Coronary artery (tissue), 2 donors: ENCODE measurements at regions not wholly inside any gene's neighbourhood (a gene's known extent, or its start where the extent isn't known, plus 50 kb on each side); places are given as distances from the start of the nearest gene placed in this dataset.

Experiments
- DNase-seq: peaks from one replicate; pipeline ENCODE4 v3.0.0-alpha.2; 2017; ENCODE audit warnings: low spot score
- H3K27ac ChIP-seq, 2 donors: fragments of 200-600 bp; sonication (generic); one replicate each; pipeline ENCODE4 v1.5.1; 2016 to 2019
- H3K4me3 ChIP-seq: fragments of 200-600 bp; sonication (generic); 2 replicates; pipeline ENCODE4 v1.5.1; 2016; ENCODE audit warnings: mild to moderate bottlenecking, moderate library complexity
- TF ChIP-seq, protein P1 (sequence below): fragments of 200-600 bp; sonication (generic); IDR thresholded peaks from one replicate; pipeline ENCODE4 v1.5.1; 2019; ENCODE audit warnings: antibody characterized with exemption

DNA sequence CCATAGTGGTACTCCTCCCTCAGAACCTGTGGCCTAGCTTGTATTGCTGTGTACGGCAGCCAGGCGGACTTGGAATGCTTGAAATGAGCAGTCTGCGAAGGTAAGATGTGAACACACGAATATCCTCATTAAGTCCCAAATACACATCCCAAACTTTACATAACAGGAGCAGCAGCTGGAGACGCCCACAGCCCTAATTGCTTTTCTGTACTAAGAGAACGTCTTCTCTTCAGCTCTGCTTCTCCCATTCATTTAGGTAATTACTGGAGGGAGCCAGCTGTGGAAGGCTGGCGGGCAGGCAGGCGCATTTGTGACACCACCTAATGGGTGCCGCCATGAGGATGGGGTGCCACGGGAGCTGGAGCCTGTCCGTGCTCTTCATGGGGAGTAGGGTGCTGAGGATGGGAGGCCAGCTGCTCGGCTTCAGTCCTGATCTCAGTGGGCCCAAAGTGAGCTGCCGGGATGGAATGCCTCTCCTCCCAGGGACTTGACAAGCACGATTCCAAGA lies 66.6 kb upstream of the POU3F1 start:
- TF ChIP-seq, protein P1, sequence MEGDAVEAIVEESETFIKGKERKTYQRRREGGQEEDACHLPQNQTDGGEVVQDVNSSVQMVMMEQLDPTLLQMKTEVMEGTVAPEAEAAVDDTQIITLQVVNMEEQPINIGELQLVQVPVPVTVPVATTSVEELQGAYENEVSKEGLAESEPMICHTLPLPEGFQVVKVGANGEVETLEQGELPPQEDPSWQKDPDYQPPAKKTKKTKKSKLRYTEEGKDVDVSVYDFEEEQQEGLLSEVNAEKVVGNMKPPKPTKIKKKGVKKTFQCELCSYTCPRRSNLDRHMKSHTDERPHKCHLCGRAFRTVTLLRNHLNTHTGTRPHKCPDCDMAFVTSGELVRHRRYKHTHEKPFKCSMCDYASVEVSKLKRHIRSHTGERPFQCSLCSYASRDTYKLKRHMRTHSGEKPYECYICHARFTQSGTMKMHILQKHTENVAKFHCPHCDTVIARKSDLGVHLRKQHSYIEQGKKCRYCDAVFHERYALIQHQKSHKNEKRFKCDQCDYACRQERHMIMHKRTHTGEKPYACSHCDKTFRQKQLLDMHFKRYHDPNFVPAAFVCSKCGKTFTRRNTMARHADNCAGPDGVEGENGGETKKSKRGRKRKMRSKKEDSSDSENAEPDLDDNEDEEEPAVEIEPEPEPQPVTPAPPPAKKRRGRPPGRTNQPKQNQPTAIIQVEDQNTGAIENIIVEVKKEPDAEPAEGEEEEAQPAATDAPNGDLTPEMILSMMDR, result no peak
- DNase-seq, result no peak
- Histone ChIP-seq H3K4me3 (no peak overlapping the region), H3K27ac (no peak overlapping the region)

DNA sequence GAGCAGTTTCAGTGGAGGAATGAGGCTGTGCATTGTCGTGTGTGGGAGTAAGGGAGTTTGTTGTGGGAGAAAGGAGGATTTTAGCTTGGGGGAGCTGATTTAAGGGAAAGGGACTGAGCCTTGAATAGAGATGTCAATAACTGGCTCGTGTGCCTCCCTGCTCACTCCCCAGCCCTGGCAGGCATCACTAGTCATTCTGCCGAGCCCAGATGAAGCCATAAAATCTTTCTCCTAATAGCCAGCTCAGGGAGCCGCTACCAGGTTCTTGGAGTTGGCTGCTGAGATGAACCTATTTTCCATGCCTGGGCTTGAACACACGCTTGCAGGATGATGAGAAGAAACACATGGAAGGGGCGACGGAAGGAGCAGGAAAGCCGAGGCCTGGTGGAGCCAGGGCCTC lies 65.0 kb upstream of the POU3F1 start:
- DNase-seq, result no peak
- TF ChIP-seq, protein P1, result no peak
- H3K27ac ChIP-seq, result no peak overlapping the region
- H3K4me3 ChIP-seq, result no peak overlapping the region

DNA sequence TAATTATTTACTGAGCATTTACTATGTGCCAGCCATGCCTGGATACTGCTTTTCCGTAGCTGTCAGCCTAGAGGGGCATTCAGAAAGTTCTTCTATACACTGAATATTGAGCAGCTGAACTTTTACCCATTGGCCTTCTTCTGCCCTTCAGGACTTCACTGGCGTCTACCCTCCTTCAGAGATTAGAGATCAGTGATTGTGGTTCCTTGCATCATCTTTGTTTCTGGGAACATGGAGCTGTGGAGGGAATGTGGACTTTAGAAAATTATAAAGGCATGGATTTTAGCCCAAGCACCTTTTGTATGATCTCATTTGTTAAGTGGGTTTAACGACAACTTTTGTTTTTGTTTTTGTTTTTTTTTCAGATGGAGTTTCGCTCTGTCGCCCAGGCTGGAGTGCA lies 58.7 kb upstream of the POU3F1 start:
- TF ChIP-seq, protein P1, result no peak
- no peak overlapping the region for H3K4me3 ChIP-seq
- DNase-seq, result no peak
- no peak overlapping the region for H3K27ac ChIP-seq

DNA sequence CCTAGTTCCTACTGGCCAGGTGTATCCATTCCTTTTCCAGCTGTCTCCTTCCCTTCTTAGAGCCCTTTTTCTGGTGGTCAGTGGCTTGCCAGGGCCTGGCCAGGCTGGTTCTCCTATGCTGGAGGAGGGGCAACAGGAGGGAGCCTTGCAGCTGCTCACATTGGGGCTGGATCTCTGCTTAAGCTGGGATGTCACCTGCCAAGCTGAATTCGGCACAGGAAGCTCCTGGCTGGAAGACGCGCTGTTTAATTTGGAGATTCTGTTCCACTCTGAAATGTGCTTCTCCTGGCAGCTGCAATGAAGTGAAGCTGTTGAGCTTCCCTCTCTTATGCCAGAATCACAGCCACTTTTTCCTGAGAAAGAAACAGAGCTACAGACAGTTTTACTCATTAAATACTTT lies 56.0 kb upstream of the POU3F1 start:
- TF ChIP-seq, protein P1, result no peak
- no peak overlapping the region for H3K4me3 ChIP-seq
- H3K27ac ChIP-seq, result no peak overlapping the region
- no peak for DNase-seq

DNA sequence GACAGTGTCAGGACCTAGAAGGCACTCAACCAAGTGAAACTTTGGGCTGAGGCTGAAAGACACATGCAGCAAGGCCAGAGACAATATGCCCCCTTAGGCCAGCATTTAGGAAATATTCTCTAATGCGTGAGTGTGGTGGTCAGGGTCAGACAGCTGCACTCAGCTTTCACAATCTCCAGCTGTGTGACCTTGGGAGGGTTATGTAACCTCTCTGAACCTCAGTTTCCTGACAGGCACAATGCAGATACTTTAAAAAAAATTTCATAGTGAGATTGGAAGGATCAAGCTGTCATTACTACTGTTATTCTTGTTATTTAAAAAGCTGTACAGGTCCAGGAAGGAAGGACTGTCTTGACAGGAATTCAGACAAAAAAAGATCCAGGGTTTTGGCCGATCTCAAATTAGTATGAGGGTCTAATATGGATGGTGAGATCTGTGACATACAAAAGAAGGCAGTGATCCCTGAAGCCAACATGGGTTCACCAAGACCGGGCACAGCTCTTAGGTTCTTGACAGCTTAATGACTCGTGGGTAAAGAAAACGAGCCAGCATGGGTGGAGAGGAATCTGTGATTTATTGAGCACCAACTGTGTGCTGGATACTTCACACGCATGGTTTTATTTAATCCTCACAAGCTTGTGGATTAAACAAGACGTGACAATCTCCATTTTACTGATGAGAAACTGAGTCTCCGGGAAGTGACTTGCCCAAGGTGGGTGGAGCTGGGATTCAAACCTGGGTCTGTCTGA lies 54.6 kb upstream of the POU3F1 start:
- TF ChIP-seq, protein P1, result no peak
- no peak for DNase-seq
- Histone ChIP-seq H3K27ac (no peak overlapping the region), H3K4me3 (no peak overlapping the region)

DNA sequence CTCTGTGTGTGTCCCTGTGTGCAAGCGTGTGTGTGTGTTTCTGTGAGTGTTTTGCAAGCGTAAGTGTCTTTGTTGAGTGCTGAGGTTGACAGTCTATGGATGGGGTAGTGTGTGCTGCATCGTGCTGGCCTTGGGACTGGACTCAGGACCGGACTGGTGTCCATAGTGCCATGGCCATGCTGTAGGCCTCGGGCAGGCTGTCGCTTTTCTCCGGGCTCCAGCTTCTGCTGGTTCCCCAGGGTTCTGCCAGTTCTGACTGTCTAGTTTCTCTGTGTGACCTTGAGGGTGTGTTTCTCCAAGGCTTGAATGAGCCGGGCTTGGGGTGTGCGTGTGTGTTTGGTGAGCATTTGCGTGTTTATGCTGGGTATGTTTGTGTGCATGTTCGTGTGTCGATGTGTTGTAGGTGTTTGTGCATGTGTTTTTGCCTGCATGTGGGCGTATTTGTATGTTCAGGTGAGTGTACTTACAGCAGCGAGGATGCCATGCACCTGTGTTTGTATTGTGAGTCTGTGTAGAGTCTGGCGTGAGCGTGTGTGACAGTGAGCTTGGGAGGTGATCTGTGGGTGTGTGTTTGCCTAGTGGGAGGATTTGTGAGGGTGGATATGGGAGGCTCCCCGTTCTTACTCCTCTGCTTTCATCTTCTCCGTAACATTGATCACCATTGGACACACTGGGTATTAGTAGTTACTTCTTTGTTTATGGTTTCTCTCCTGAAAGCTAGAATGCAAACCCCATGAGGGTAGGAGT lies 51.7 kb upstream of the POU3F1 start:
- no peak overlapping the region for H3K27ac ChIP-seq
- TF ChIP-seq, protein P1, result no peak
- DNase-seq, result no peak
- H3K4me3 ChIP-seq, result no peak overlapping the region
